H1 (cell line): ENCODE measurements at regions not wholly inside any gene's neighbourhood (a gene's known extent, or its start where the extent isn't known, plus 50 kb on each side); places are given as distances from the start of the nearest gene placed in this dataset.

Experiments used
- CTCF ChIA-PET: fragments of 300-600 bp; sonication (Branson Sonifier 250); formaldehyde crosslinking; loops from one replicate; lab custom pipeline; 2021; ENCODE audit not compliant: partially characterized antibody; lab: Charles Lee
- POLR2A ChIA-PET: fragments of 300-600 bp; sonication (Branson Sonifier 250); formaldehyde crosslinking; loops from one replicate; lab custom pipeline; 2021; ENCODE audit warnings: inconsistent platforms; ENCODE audit not compliant: partially characterized antibody; lab: Charles Lee
- DNase-seq, 2 experiments: peaks; one replicate each; pipeline versions ENCODE4 v3.0.0 to v3.0.0-alpha.2; 2010 to 2022; ENCODE audit warnings: low spot score in 2 of 2, low read depth in 1 of 2, mixed read lengths in 1 of 2
- FAIRE-seq: peaks from 2 replicates; lab custom pipeline; 2011; peaks lifted over from hg19 to GRCh38; lab: Jason Lieb, UNC
- H2AFZ ChIP-seq: 2 replicates; pipeline ENCODE4 v1.8.1; 2012; ENCODE audit warnings: low read length, inconsistent platforms
- H2AK5ac ChIP-seq: 2 replicates; pipeline ENCODE4 v1.6.1; 2013; ENCODE audit warnings: low read depth, low read length
- H2BK120ac ChIP-seq: replicated peaks from 2 replicates; pipeline ENCODE3; 2013; ENCODE audit warnings: low read depth, low read length, inconsistent platforms
- H2BK12ac ChIP-seq: 2 replicates; pipeline ENCODE4 v1.6.1; 2013; ENCODE audit warnings: low read depth, low read length
- H2BK15ac ChIP-seq: 2 replicates; pipeline ENCODE4 v1.6.1; 2013; ENCODE audit warnings: low read length
- H2BK20ac ChIP-seq: 2 replicates; pipeline ENCODE4 v1.6.1; 2013; ENCODE audit warnings: low read length
- H2BK5ac ChIP-seq: 2 replicates; pipeline ENCODE4 v1.6.1; 2013; ENCODE audit warnings: low read depth, low read length
- H3K14ac ChIP-seq: 2 replicates; pipeline ENCODE4 v1.6.1; 2013; ENCODE audit warnings: inconsistent platforms; ENCODE audit not compliant: insufficient read length
- H3K18ac ChIP-seq: 2 replicates; pipeline ENCODE4 v1.6.1; 2013; ENCODE audit warnings: low read length; ENCODE audit errors: extremely low read depth
- H3K23ac ChIP-seq: 2 replicates; pipeline ENCODE4 v1.6.1; 2013; ENCODE audit warnings: inconsistent platforms; ENCODE audit not compliant: insufficient read length
- H3K23me2 ChIP-seq: 2 replicates; pipeline ENCODE4 v1.6.1; 2013; ENCODE audit warnings: low read depth, low read length
- H3K27ac ChIP-seq: 2 replicates; pipeline ENCODE4 v1.6.1; 2011; ENCODE audit warnings: low read depth, low read length, inconsistent platforms
- H3K27me3 ChIP-seq, 4 experiments: replicated peaks in 1 of 4; 1 replicate in 1 of 4; 2 replicates in 3 of 4; pipeline versions ENCODE4 v1.6.1 to v1.8.1; 2011 to 2013; ENCODE audit warnings: low read length in 3 of 4, mild to moderate bottlenecking in 3 of 4, inconsistent platforms in 2 of 4, mixed read lengths in 2 of 4, moderate library complexity in 1 of 4; ENCODE audit not compliant: control insufficient read depth in 3 of 4, insufficient read depth in 3 of 4; ENCODE audit errors: extremely low read depth in 1 of 4
- H3K36me3 ChIP-seq, 4 experiments: 2 replicates each; pipeline versions ENCODE4 v1.6.1 to v1.8.1; 2011 to 2013; ENCODE audit warnings: mild to moderate bottlenecking in 4 of 4, low read length in 3 of 4, moderate library complexity in 2 of 4, control low read depth in 1 of 4, inconsistent platforms in 1 of 4; ENCODE audit not compliant: insufficient read depth in 4 of 4, control insufficient read depth in 2 of 4
- H3K4ac ChIP-seq: replicated peaks from 2 replicates; pipeline ENCODE3; 2013; ENCODE audit warnings: low read length, low read depth, mixed read lengths, inconsistent platforms; ENCODE audit not compliant: insufficient read length
- H3K4me1 ChIP-seq, 4 experiments: replicated peaks in 1 of 4; 1 replicate in 1 of 4; 2 replicates in 3 of 4; pipeline versions ENCODE4 v1.6.1 to v1.8.1; 2011 to 2013; ENCODE audit warnings: low read length in 3 of 4, inconsistent platforms in 2 of 4, mixed read lengths in 1 of 4; ENCODE audit not compliant: insufficient read depth in 4 of 4, control insufficient read depth in 3 of 4
- H3K4me2 ChIP-seq, 2 experiments: 2 replicates each; pipeline versions ENCODE4 v1.6.1 to v1.8.1; 2011 to 2013; ENCODE audit warnings: low read depth in 2 of 2, low read length in 2 of 2, control low read depth in 1 of 2, inconsistent platforms in 1 of 2, mild to moderate bottlenecking in 1 of 2; ENCODE audit not compliant: insufficient read depth in 1 of 2
- H3K4me3 ChIP-seq, 4 experiments: fragments of 200-600, 300-600 bp in 1 of 4; sonication (generic), shearing (Covaris generic), sonication (Bioruptor Twin) in 1 of 4; 2 replicates each; pipeline versions ENCODE4 v1.5.1 to v1.8.1; 2011 to 2016; ENCODE audit warnings: low read length in 4 of 4, low read depth in 3 of 4, control low read depth in 2 of 4, inconsistent platforms in 2 of 4, mild to moderate bottlenecking in 2 of 4, mixed read lengths in 1 of 4, moderate library complexity in 1 of 4; ENCODE audit not compliant: insufficient read depth in 2 of 4; ENCODE audit errors: extremely low read depth in 1 of 4
- H3K56ac ChIP-seq: replicated peaks from 2 replicates; pipeline ENCODE3; 2013; ENCODE audit warnings: low read depth, mild to moderate bottlenecking, mixed read lengths, low read length, inconsistent platforms; ENCODE audit not compliant: insufficient read length
- H3K79me1 ChIP-seq: 2 replicates; pipeline ENCODE4 v1.6.1; 2013; ENCODE audit warnings: low read depth, low read length, control low read depth
- H3K79me2 ChIP-seq, 2 experiments: 2 replicates each; pipeline versions ENCODE4 v1.6.1 to v1.8.1; 2012 to 2013; ENCODE audit warnings: low read length in 2 of 2, mild to moderate bottlenecking in 2 of 2, inconsistent platforms in 1 of 2; ENCODE audit not compliant: insufficient read depth in 2 of 2, control insufficient read depth in 1 of 2
- H3K9ac ChIP-seq, 4 experiments: replicated peaks in 1 of 4; 1 replicate in 1 of 4; 2 replicates in 3 of 4; pipeline versions ENCODE4 v1.6.1 to v1.8.1; 2011 to 2013; ENCODE audit warnings: low read depth in 3 of 4, low read length in 3 of 4, control low read depth in 2 of 4, mild to moderate bottlenecking in 2 of 4, moderate library complexity in 2 of 4, inconsistent platforms in 1 of 4; ENCODE audit errors: extremely low read depth in 1 of 4
- H3K9me3 ChIP-seq, 2 experiments: 2 replicates each; pipeline versions ENCODE4 v1.6.1 to v1.8.1; 2012 to 2013; ENCODE audit warnings: mild to moderate bottlenecking in 2 of 2, moderate library complexity in 2 of 2, control low read depth in 1 of 2, inconsistent platforms in 1 of 2, low read depth in 1 of 2, low read length in 1 of 2, mixed read lengths in 1 of 2; ENCODE audit not compliant: insufficient read depth in 2 of 2
- H4K20me1 ChIP-seq, 2 experiments: replicated peaks in 1 of 2; 2 replicates each; pipeline versions ENCODE3 to v1.8.1; 2011 to 2013; ENCODE audit warnings: inconsistent platforms in 2 of 2, low read length in 2 of 2, mild to moderate bottlenecking in 1 of 2; ENCODE audit not compliant: insufficient read depth in 2 of 2, control insufficient read depth in 1 of 2
- H4K5ac ChIP-seq: 2 replicates; pipeline ENCODE4 v1.6.1; 2013; ENCODE audit warnings: low read length, low read depth, mixed read lengths, inconsistent platforms; ENCODE audit not compliant: insufficient read length
- H4K8ac ChIP-seq: 2 replicates; pipeline ENCODE4 v1.8.0; 2013; ENCODE audit warnings: mild to moderate bottlenecking, moderate library complexity, low read length, inconsistent platforms; ENCODE audit not compliant: insufficient read depth; ENCODE audit errors: extremely low read depth
- H4K91ac ChIP-seq: replicated peaks from 2 replicates; pipeline ENCODE3; 2013; ENCODE audit warnings: low read length, mixed read lengths, inconsistent platforms; ENCODE audit not compliant: insufficient read length
- KDM5A ChIP-seq: fragments of 200-600 bp; IDR thresholded peaks from 2 replicates; pipeline ENCODE4 v1.7.1; 2012; ENCODE audit warnings: mild to moderate bottlenecking, low read length, inconsistent platforms, mixed read lengths
- MAFK ChIP-seq: IDR thresholded peaks from 2 replicates; pipeline ENCODE4 v1.6.1; 2012; ENCODE audit warnings: low read depth, mild to moderate bottlenecking, improper control_type of control experiment, low read length
- WGBS, 2 experiments: shearing (Covaris generic) in 1 of 2; methylation state at CpG; one replicate each; pipeline versions ENCODE4 v1.1.6 to v1.1.7; 2013 to 2015; ENCODE audit warnings: low lambda C conversion rate in 2 of 2, mixed read lengths in 2 of 2, inconsistent platforms in 1 of 2, low coverage in 1 of 2, missing lambda C conversion rate in 1 of 2; ENCODE audit not compliant: insufficient replicate concordance in 2 of 2, insufficient coverage in 1 of 2, insufficient read length in 1 of 2; ENCODE audit errors: extremely low coverage in 1 of 2, missing lambda C conversion rate in 1 of 2; 5-methylcytosine and 5-hydroxymethylcytosine counted together

- no peaks in the 10 kb centered on the region for H4K20me1 ChIP-seq
- no peak for FAIRE-seq
These were observed 154.3 kb upstream of the BRINP1 start for GRCh38 chr9:119523508-119523907.

More at GRCh38 chr9:119523508-119523907, 154.3 kb upstream of the BRINP1 start:
- Histone ChIP-seq H3K79me1 (no peaks in the 10 kb centered on the region), H3K79me2 (no peaks in the 10 kb centered on the region), H2BK120ac (no peak overlapping the region), H3K27ac (no peak overlapping the region), H3K23ac (no peak overlapping the region), H4K8ac (no peak overlapping the region), H3K9me3 (0 out of 4 replicates have a peak, but pooled peaks cover 0 to 3% of the 10 kb centered on the region in 2 experiments), H2AFZ (no peak overlapping the region), H3K18ac (no peak overlapping the region), H2AK5ac (no peak overlapping the region), H2BK15ac (no peak overlapping the region), H3K27me3 (no peaks in the 10 kb centered on the region), H3K56ac (no peak overlapping the region), H4K5ac (no peak overlapping the region), H3K4me1 (no peaks in the 10 kb centered on the region), H3K36me3 (no peaks in the 10 kb centered on the region), H3K14ac (no peak overlapping the region), H3K23me2 (no peaks in the 10 kb centered on the region), H2BK20ac (no peak overlapping the region), H3K9ac (no peak overlapping the region), H3K4me3 (no peak overlapping the region), H2BK12ac (no peak overlapping the region), H4K91ac (no peak overlapping the region), H3K4me2 (no peak overlapping the region), H3K4ac (no peak overlapping the region), H2BK5ac (no peak overlapping the region)
- CTCF ChIA-PET = interaction anchor here (1.3 kb wide), 1 partner anchor 39 kb away, joined by 3 read pairs; no protein-coding TSS in a partner anchor
- 90% methylated on average over 1 of the region's 1 CpG; no CpG with 5 or more reads in 1 of the 2 experiments for WGBS, 2 experiments
- TF ChIP-seq MAFK = peak; percentile 3; the same call in 1 of the 2 replicates
- no peak for TF ChIP-seq KDM5A
- no peak for DNase-seq
- POLR2A ChIA-PET = no interaction called here
